ENCODE measurements at regions not wholly inside any gene's neighbourhood (a gene's known extent, or its start where the extent isn't known, plus 50 kb on each side); places are given as distances from the start of the nearest gene placed in this dataset.

GRCh38 chr10:83816942-83817341, 322.4 kb upstream of the GHITM start:
- Histone ChIP-seq H3K4me3 (ENCODE audit: control insufficient read depth in 2 of 3, extremely low read depth in 1 of 3, insufficient read depth in 2 of 3, low read depth in 1 of 3, low read length in 3 of 3) (no peak overlapping the region), H3K4me1 (ENCODE audit: control insufficient read depth, extremely low read depth, insufficient read depth, low read length) (no peaks in the 10 kb centered on the region), H3K9ac (ENCODE audit: control insufficient read depth, extremely low read depth, insufficient read depth, low read length) (no peak overlapping the region), H3K79me2 (ENCODE audit: control insufficient read depth, insufficient read depth, low read length) (no peaks in the 10 kb centered on the region), H3K27ac (ENCODE audit: control insufficient read depth, insufficient read depth, low read length) (no peak overlapping the region), H4K20me1 (ENCODE audit: control insufficient read depth, extremely low read depth, insufficient read depth, low read length) (no peaks in the 10 kb centered on the region), H2AFZ (ENCODE audit: control insufficient read depth, low read length) (no peak overlapping the region), H3K4me2 (ENCODE audit: control insufficient read depth, extremely low read depth, insufficient read depth, low read depth, low read length) (no peak overlapping the region), H3K27me3 (ENCODE audit: control insufficient read depth, extremely low read depth, insufficient read depth, low read length) (no peaks in the 10 kb centered on the region), H3K36me3 (ENCODE audit: control insufficient read depth in 2 of 2, extremely low read depth in 1 of 2, insufficient read depth in 2 of 2, low read length in 2 of 2) (no peaks in the 10 kb centered on the region), H3K9me3 (ENCODE audit: control insufficient read depth, low read depth, low read length) (no peaks in the 10 kb centered on the region), H3K9me1 (ENCODE audit: control insufficient read depth, extremely low read depth, insufficient read depth, low read length) (no peaks in the 10 kb centered on the region)
- dilution Hi-C loops (cut with MboI; ENCODE audit: extremely low pct_ligation_motif_present, low sequenced_read_pairs), result no loop called here
- TF ChIP-seq CTCF (optimal IDR thresholded peaks at IDR 0.05 in 1 of 3, IDR thresholded peaks at IDR 0.05 in 1 of 3, conservative IDR thresholded peaks at IDR 0.05 in 1 of 3; ENCODE audit: extremely low read depth in 1 of 3, insufficient read depth in 2 of 3, low read length in 3 of 3) (no peak), EZH2 (IDR thresholded peaks at IDR 0.05; ENCODE audit: low read length) (no peak)
- FAIRE-seq (no peak), DNase-seq (ENCODE audit: low read depth, low spot score) (no peak)

- no peak overlapping the region for H3K4me2 ChIP-seq (ENCODE audit: control insufficient read depth, extremely low read depth, insufficient read depth, low read depth, low read length)
- no peaks in the 10 kb centered on the region for H4K20me1 ChIP-seq (ENCODE audit: control insufficient read depth, extremely low read depth, insufficient read depth, low read length)
- no peaks in the 10 kb centered on the region for H3K4me1 ChIP-seq (ENCODE audit: control insufficient read depth, extremely low read depth, insufficient read depth, low read length)
- DNase-seq (ENCODE audit: low read depth, low spot score) (no peak), FAIRE-seq (no peak)
- no peaks in the 10 kb centered on the region for H3K79me2 ChIP-seq (ENCODE audit: control insufficient read depth, insufficient read depth, low read length)
- dilution Hi-C loops (cut with MboI; ENCODE audit: extremely low pct_ligation_motif_present, low sequenced_read_pairs), result no loop called here
- H3K4me3 ChIP-seq (ENCODE audit: control insufficient read depth in 2 of 3, extremely low read depth in 1 of 3, insufficient read depth in 2 of 3, low read depth in 1 of 3, low read length in 3 of 3), result no peak overlapping the region
- H3K36me3 ChIP-seq (ENCODE audit: control insufficient read depth in 2 of 2, extremely low read depth in 1 of 2, insufficient read depth in 2 of 2, low read length in 2 of 2), result no peaks in the 10 kb centered on the region
- no peaks in the 10 kb centered on the region for H3K9me1 ChIP-seq (ENCODE audit: control insufficient read depth, extremely low read depth, insufficient read depth, low read length)
- H2AFZ ChIP-seq (ENCODE audit: control insufficient read depth, low read length), result no peak overlapping the region
- no peak overlapping the region for H3K27ac ChIP-seq (ENCODE audit: control insufficient read depth, insufficient read depth, low read length)
- TF ChIP-seq CTCF (optimal IDR thresholded peaks at IDR 0.05 in 1 of 3, IDR thresholded peaks at IDR 0.05 in 1 of 3, conservative IDR thresholded peaks at IDR 0.05 in 1 of 3; ENCODE audit: extremely low read depth in 1 of 3, insufficient read depth in 2 of 3, low read length in 3 of 3) (no peak), EZH2 (IDR thresholded peaks at IDR 0.05; ENCODE audit: low read length) (no peak)
- no peaks in the 10 kb centered on the region for H3K27me3 ChIP-seq (ENCODE audit: control insufficient read depth, extremely low read depth, insufficient read depth, low read length)
- no peaks in the 10 kb centered on the region for H3K9me3 ChIP-seq (ENCODE audit: control insufficient read depth, low read depth, low read length)
- H3K9ac ChIP-seq (ENCODE audit: control insufficient read depth, extremely low read depth, insufficient read depth, low read length), result no peak overlapping the region
Observed at GRCh38 chr10:83817797-83818196, 321.5 kb upstream of the GHITM start.

Data from keratinocyte (primary cell).